ENCODE measurements at regions not wholly inside any gene's neighbourhood (a gene's known extent, or its start where the extent isn't known, plus 50 kb on each side); places are given as distances from the start of the nearest gene placed in this dataset.

- no peak for DNase-seq (ENCODE audit: extremely low read depth in 1 of 2, low read depth in 1 of 2)
Observed at GRCh38 chr12:27382924-27383323, 50.3 kb downstream of the BMAL2 start.

GRCh38 chr12:27383429-27384260 is 51.0 kb downstream of the BMAL2 start:
- DNase-seq (ENCODE audit: extremely low read depth in 1 of 2, low read depth in 1 of 2): peak; percentile 11 to 47

- DNase-seq (ENCODE audit: extremely low read depth in 1 of 2, low read depth in 1 of 2): no peak
Observed at GRCh38 chr12:27384261-27384590, 51.6 kb downstream of the BMAL2 start.

- DNase-seq (ENCODE audit: extremely low read depth in 1 of 2, low read depth in 1 of 2): no peak
Observed at GRCh38 chr12:27385766-27386564, 53.3 kb downstream of the BMAL2 start.

- DNase-seq (ENCODE audit: extremely low read depth in 1 of 2, low read depth in 1 of 2): no peak
Observed at GRCh38 chr12:27387473-27387872, 54.8 kb downstream of the BMAL2 start.

- no peak for DNase-seq (ENCODE audit: extremely low read depth in 1 of 2, low read depth in 1 of 2)
Observed at GRCh38 chr12:27388650-27389049, 56.0 kb downstream of the BMAL2 start.

GRCh38 chr12:27394676-27395075 is 51.9 kb upstream of the SMCO2 start:
- DNase-seq (ENCODE audit: extremely low read depth in 1 of 2, low read depth in 1 of 2): no peak

GRCh38 chr12:27396216-27396815 is 50.2 kb upstream of the SMCO2 start:
- DNase-seq (ENCODE audit: extremely low read depth in 1 of 2, low read depth in 1 of 2): no peak

All from activated CD8-positive, alpha-beta memory T cell treated with anti-CD3 and anti-CD28 coated beads for 1 hour (primary cell).